HG03432 (cell line): ENCODE measurements at regions not wholly inside any gene's neighbourhood (a gene's known extent, or its start where the extent isn't known, plus 50 kb on each side); places are given as distances from the start of the nearest gene placed in this dataset.

Source experiments
- ATAC-seq: cut with Tn5 transposase; IDR thresholded peaks from one replicate; pipeline ENCODE4 v1.9.1; 2021; ENCODE audit warnings: mild to moderate bottlenecking, moderate library complexity; ENCODE audit not compliant: unreplicated experiment

- ATAC-seq, result no peak
Measured at GRCh38 chr1:61531716-61532115, 193.2 kb downstream of the TM2D1 start.

GRCh38 chr1:61523893-61524605 lies 200.9 kb downstream of the TM2D1 start:
- no peak for ATAC-seq

- no peak for ATAC-seq
Measured at GRCh38 chr1:61523229-61523628, 201.7 kb downstream of the TM2D1 start.

- ATAC-seq, result no peak
Measured at GRCh38 chr1:61520401-61520800, 204.5 kb downstream of the TM2D1 start.

GRCh38 chr1:61519631-61520030 lies 205.3 kb downstream of the TM2D1 start:
- no peak for ATAC-seq

- peak; percentile 81 for ATAC-seq
Measured at GRCh38 chr1:61518670-61519400, 206.1 kb downstream of the TM2D1 start.

- ATAC-seq, result no peak
Measured at GRCh38 chr1:61517345-61517744, 207.6 kb downstream of the TM2D1 start.

GRCh38 chr1:61515096-61515495 lies 209.8 kb downstream of the TM2D1 start:
- no peak for ATAC-seq
